T-cell (primary cell): ENCODE measurements at regions not wholly inside any gene's neighbourhood (a gene's known extent, or its start where the extent isn't known, plus 50 kb on each side); places are given as distances from the start of the nearest gene placed in this dataset.

Experiments used
- ATAC-seq, 4 experiments: fragments of 200-7000 bp in 3 of 4; fragments of 150-1000 bp in 1 of 4; cut with Tn5 transposase; replicated peaks in 1 of 4; 1 replicate in 3 of 4; 2 replicates in 1 of 4; pipeline ENCODE4 v1.10.0; 2021; ENCODE audit warnings: moderate library complexity in 3 of 4, mild to moderate bottlenecking in 2 of 4, moderate number of reproducible peaks in 1 of 4
- CTCF ChIA-PET, 2 donors: fragments of 300-600 bp; sonication (Branson Sonifier 250); formaldehyde crosslinking; loops; one replicate each; lab custom pipeline; 2022; ENCODE audit warnings: antibody characterized with exemption in 2 of 2; lab: Charles Lee
- POLR2A ChIA-PET, 2 donors: fragments of 300-600 bp; sonication (Branson Sonifier 250); formaldehyde crosslinking; loops; one replicate each; lab custom pipeline; 2022; ENCODE audit warnings: antibody characterized with exemption in 2 of 2; lab: Charles Lee
- DNase-seq, 35 experiments: peaks; one replicate each; pipeline versions ENCODE4 v3.0.0 to v3.0.0-alpha.2; 2013 to 2023
- H3K27ac ChIP-seq: one replicate; pipeline ENCODE4 v1.5.1; 2013; ENCODE audit warnings: low read length
- H3K27me3 ChIP-seq, 2 experiments: replicated peaks in 1 of 2; 1 replicate in 1 of 2; 2 replicates in 1 of 2; pipeline versions ENCODE4 v1.6.1 to v1.7.0; 2013; ENCODE audit warnings: low read length in 1 of 2, mixed read lengths in 1 of 2; ENCODE audit not compliant: control insufficient read depth in 2 of 2, insufficient read depth in 2 of 2; ENCODE audit errors: extremely low read depth in 1 of 2
- H3K36me3 ChIP-seq, 2 donors: 1 replicate in 1 of 2; 2 replicates in 1 of 2; pipeline versions ENCODE4 v1.6.1 to v1.7.0; 2013; ENCODE audit warnings: low read length in 1 of 2; ENCODE audit not compliant: control insufficient read depth in 2 of 2, insufficient read depth in 1 of 2; ENCODE audit errors: extremely low read depth in 1 of 2
- H3K4me1 ChIP-seq, 2 experiments: 1 replicate in 1 of 2; 2 replicates in 1 of 2; pipeline versions ENCODE4 v1.6.1 to v1.7.0; 2013; ENCODE audit warnings: low read length in 2 of 2, mixed read lengths in 1 of 2; ENCODE audit not compliant: insufficient read depth in 2 of 2, control insufficient read depth in 1 of 2; ENCODE audit errors: extremely low read depth in 1 of 2
- H3K4me3 ChIP-seq, 2 donors: 1 replicate in 1 of 2; 2 replicates in 1 of 2; pipeline versions ENCODE4 v1.5.1 to v1.7.0; 2013; ENCODE audit warnings: mild to moderate bottlenecking in 2 of 2, low read length in 1 of 2, moderate library complexity in 1 of 2; ENCODE audit not compliant: control insufficient read depth in 1 of 2; ENCODE audit errors: extremely low read depth in 1 of 2
- H3K9me3 ChIP-seq: 2 replicates; pipeline ENCODE4 v1.7.0; 2013
- H3K27ac Mint-ChIP-seq, 2 donors: one replicate each; pipeline ENCODE4 v1.8.0; 2020 to 2021; ENCODE audit warnings: mild to moderate bottlenecking in 2 of 2, mixed read lengths in 2 of 2
- H3K27me3 Mint-ChIP-seq, 2 donors: one replicate each; pipeline ENCODE4 v1.8.0; 2021 to 2022; ENCODE audit warnings: mixed read lengths in 2 of 2
- H3K36me3 Mint-ChIP-seq: one replicate; pipeline ENCODE4 v1.8.0; 2021; ENCODE audit warnings: mixed read lengths
- H3K4me1 Mint-ChIP-seq, 3 donors: one replicate each; pipeline ENCODE4 v1.8.0; 2020 to 2022; ENCODE audit warnings: mixed read lengths in 3 of 3, mild to moderate bottlenecking in 1 of 3
- H3K4me3 Mint-ChIP-seq, 3 donors: one replicate each; pipeline ENCODE4 v1.8.0; 2020 to 2022; ENCODE audit warnings: mild to moderate bottlenecking in 3 of 3, mixed read lengths in 3 of 3, moderate library complexity in 3 of 3
- H3K9me3 Mint-ChIP-seq, 3 donors: one replicate each; pipeline ENCODE4 v1.8.0; 2020 to 2022; ENCODE audit warnings: mixed read lengths in 3 of 3
- WGBS: methylation state at CpG from one replicate; pipeline ENCODE4 v1.1.5; 2013; ENCODE audit warnings: missing lambda C conversion rate; ENCODE audit not compliant: insufficient coverage; 5-methylcytosine and 5-hydroxymethylcytosine counted together

DNA sequence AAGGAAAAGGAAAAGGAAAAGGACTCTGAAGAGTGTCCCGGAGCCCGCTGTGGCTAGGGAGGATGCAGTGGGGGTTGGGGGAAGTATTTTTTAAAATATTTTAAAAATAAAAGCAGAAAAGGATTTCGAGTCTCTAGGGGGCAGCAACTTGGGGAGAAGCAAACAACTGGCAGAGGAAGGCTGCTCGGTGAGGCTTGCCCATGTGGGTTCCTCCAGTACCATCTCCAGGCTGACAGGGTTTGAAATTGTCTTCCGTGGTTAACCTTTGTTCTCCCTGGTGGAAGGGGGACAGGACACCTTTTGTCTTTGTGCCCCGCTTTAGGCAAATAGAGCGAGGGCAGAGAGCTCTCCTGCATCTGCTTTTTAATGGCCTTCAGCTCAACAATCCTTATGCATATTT is 60.4 kb upstream of the SNX9 start:
- no peaks in the 10 kb centered on the region for H3K36me3 Mint-ChIP-seq
- peak overlapping the region; percentile 18 to 67 for H3K27ac Mint-ChIP-seq
- H3K4me1 ChIP-seq = peaks cover 36 to 59% of the 10 kb centered on the region in 2 experiments
- H3K36me3 ChIP-seq = no peaks in the 10 kb centered on the region
- DNase-seq = peak in 6 of 35 experiments; percentile 22 to 51 (median 43)
- no peaks in the 10 kb centered on the region for H3K27me3 Mint-ChIP-seq
- H3K4me1 Mint-ChIP-seq = peaks cover 67 to 85% (median 82%) of the 10 kb centered on the region in 3 donors
- no peak overlapping the region for H3K4me3 ChIP-seq
- no peaks in the 10 kb centered on the region for H3K9me3 ChIP-seq
- H3K4me3 Mint-ChIP-seq = peak overlapping the region in 1 of 3 donors; percentile 37
- ATAC-seq = no peak
- no peaks in the 10 kb centered on the region for H3K27me3 ChIP-seq
- ChIA-PET CTCF (interaction anchor here (0.8 to 2.0 kb wide), 5 partner anchors 86 to 264 kb away, joined by 4 to 12 read pairs (median 7); no protein-coding TSS in a partner anchor), POLR2A (interaction anchor here in 1 of 2 donors (0.7 kb wide), 1 partner anchor 127 kb away, joined by 3 read pairs; no protein-coding TSS in a partner anchor)
- no peaks in the 10 kb centered on the region for H3K9me3 Mint-ChIP-seq
- H3K27ac ChIP-seq = no peak overlapping the region
- WGBS = no CpG with 5 or more reads among the region's 7 CpGs

DNA sequence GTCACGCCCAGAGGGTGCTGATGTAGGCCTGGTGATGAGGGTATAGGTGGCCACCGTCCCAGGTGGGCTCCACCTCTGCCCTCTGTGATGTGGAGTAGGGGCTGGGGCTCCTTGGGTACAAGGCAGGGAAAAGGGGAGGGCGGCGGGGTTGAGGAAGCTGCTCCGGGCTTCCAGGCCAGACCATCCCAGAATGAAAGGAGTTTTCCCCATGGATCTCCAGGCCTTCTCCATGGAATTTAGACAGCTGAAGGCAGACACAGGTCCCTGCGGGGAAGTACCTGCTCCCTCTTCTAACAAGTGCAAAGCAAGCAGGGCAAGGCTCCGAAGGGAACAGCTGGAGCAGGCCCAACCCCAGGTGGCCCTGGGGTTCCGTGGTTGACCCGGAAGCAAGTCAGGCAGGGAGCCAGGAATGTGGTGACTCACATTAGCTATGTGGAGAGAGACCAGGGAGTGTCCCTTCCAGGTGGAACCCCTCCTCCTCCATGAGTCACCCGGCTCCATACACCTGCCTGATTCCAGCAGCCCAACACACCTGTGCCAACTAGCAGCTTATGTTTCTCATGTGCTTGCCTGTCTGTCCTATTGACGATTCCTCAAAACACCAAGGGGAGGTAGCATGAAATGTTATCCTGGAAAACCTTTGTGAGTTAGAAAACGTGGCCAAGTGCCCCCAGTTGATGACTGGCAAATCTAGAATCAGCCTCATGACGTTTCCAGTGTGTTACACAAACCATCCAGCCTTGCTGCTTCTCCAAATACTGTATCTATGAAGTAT is 59.7 kb upstream of the SNX9 start:
- Histone ChIP-seq H3K4me1 (peaks cover 41 to 65% of the 10 kb centered on the region in 2 experiments), H3K4me3 (peak overlapping the region in 1 of 2 donors; percentile 8), H3K27me3 (no peaks in the 10 kb centered on the region), H3K36me3 (no peaks in the 10 kb centered on the region), H3K27ac (peak overlapping the region; percentile 74), H3K9me3 (no peaks in the 10 kb centered on the region)
- ChIA-PET POLR2A (interaction anchor here (0.5 to 1.8 kb wide), 10 partner anchors 8 to 443 kb away, joined by 3 to 8 read pairs (median 4); no protein-coding TSS in a partner anchor), CTCF (interaction anchor here (0.5 to 2.0 kb wide), 9 partner anchors 8 to 263 kb away, joined by 3 to 11 read pairs (median 6); no protein-coding TSS in a partner anchor)
- Mint-ChIP-seq H3K27me3 (no peaks in the 10 kb centered on the region), H3K27ac (peak overlapping the region; percentile 85 to 93), H3K9me3 (no peaks in the 10 kb centered on the region), H3K36me3 (no peaks in the 10 kb centered on the region), H3K4me1 (peaks cover 67 to 86% (median 83%) of the 10 kb centered on the region in 3 donors), H3K4me3 (peak overlapping the region in 2 of 3 donors; percentile 49 to 72)
- DNase-seq (peak in 3 of 35 experiments; percentile 21 to 37 (median 35)), ATAC-seq (no peak)
- 82% methylated on average over 3 of the region's 13 CpGs for whole genome bisulfite sequencing

DNA sequence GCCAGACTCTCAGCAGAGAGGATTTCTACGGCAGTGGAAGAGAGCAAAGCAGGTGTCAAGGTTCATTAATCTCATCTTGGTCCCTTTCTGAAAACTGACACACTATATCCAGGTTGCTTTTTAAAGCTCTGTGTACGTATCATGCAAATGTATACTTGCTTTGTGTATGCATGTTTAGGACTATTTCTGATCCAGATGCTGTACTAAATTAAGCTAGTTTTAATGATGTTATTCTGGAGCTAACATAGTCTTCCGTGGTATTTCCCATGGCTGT is 59.2 kb upstream of the SNX9 start:
- ATAC-seq = peak in 1 of 4 experiments; percentile 13
- Mint-ChIP-seq H3K27ac (peak overlapping the region; percentile 85 to 93), H3K27me3 (no peaks in the 10 kb centered on the region), H3K4me3 (peak overlapping the region; percentile 49 to 72 (median 64)), H3K4me1 (peaks cover 67 to 85% (median 81%) of the 10 kb centered on the region in 3 donors), H3K9me3 (no peaks in the 10 kb centered on the region), H3K36me3 (no peaks in the 10 kb centered on the region)
- peaks cover 45 to 64% of the 10 kb centered on the region in 2 experiments for H3K4me1 ChIP-seq
- ChIA-PET POLR2A (interaction anchor here (0.5 to 1.8 kb wide), 10 partner anchors 8 to 443 kb away, joined by 3 to 8 read pairs (median 4); no protein-coding TSS in a partner anchor), CTCF (interaction anchor here (0.5 to 1.7 kb wide), 12 partner anchors 8 to 262 kb away, joined by 3 to 11 read pairs (median 4); no protein-coding TSS in a partner anchor)
- H3K9me3 ChIP-seq = no peaks in the 10 kb centered on the region
- peak overlapping the region; percentile 8 to 26 for H3K4me3 ChIP-seq
- DNase-seq = no peak
- peak overlapping the region; percentile 74 for H3K27ac ChIP-seq
- WGBS = no CpG with 5 or more reads among the region's 3 CpGs
- no peaks in the 10 kb centered on the region for H3K36me3 ChIP-seq
- no peaks in the 10 kb centered on the region for H3K27me3 ChIP-seq

DNA sequence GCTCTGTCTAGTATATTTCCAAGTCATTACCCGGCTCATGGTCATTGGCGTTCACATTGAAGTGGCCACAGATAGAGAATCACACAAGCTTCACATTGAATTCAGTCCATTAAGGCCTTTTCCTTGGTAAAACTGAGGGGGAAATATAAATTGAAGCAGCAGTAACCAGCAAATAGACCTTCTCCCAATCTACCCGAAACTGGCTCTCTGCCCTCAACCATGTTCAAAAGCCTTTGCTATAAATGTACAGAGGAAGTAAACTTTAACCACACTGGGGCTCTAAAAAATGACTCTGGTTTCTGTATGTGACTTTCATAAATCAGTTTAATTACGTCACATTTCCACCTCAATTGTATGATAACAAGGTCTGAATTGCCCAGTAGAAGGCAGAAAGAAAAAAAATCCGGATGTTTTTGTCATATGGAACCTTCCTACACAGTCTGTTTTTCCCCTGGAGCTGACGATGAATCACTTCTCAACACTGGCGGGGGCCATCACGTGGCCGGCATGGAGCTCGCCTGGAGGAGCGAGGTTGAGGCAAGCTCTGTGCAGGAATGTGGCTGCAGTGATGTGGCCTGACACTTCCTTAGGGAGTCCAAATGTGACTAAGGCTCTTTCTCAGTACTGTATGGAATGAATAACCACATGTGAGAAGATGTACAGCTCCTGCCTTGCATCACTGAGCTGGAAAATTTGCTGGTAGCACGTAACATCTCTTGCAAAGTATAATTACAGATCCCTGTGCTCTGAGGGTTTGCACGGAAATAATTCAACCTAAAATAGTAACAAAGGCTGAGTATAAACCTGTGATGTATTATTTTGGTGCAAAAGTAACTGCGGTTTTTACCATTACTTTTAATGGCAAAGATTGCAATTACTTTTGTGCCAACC is 58.6 kb upstream of the SNX9 start:
- H3K27ac Mint-ChIP-seq = peak overlapping the region; percentile 85 to 93
- H3K27me3 ChIP-seq = no peaks in the 10 kb centered on the region
- H3K9me3 Mint-ChIP-seq = no peaks in the 10 kb centered on the region
- peaks cover 50 to 69% of the 10 kb centered on the region in 2 experiments for H3K4me1 ChIP-seq
- POLR2A ChIA-PET = interaction anchor here (0.5 to 1.8 kb wide), 13 partner anchors 9 to 396 kb away, joined by 3 to 8 read pairs (median 5); no protein-coding TSS in a partner anchor
- no peaks in the 10 kb centered on the region for H3K36me3 ChIP-seq
- 0% methylated on average over 5 of the region's 14 CpGs for WGBS
- peaks cover 69 to 86% (median 82%) of the 10 kb centered on the region in 3 donors for H3K4me1 Mint-ChIP-seq
- ATAC-seq = peak; percentile 77 to 79 (median 78)
- peak overlapping the region; percentile 74 for H3K27ac ChIP-seq
- no peaks in the 10 kb centered on the region for H3K9me3 ChIP-seq
- H3K36me3 Mint-ChIP-seq = no peaks in the 10 kb centered on the region
- CTCF ChIA-PET = interaction anchor here (0.5 to 1.7 kb wide), 12 partner anchors 9 to 262 kb away, joined by 3 to 11 read pairs (median 4); no protein-coding TSS in a partner anchor
- peaks cover 0 to 2% of the 10 kb centered on the region in 2 donors for H3K27me3 Mint-ChIP-seq
- peak; percentile 57 to 90 (median 77) for DNase-seq
- peak overlapping the region; percentile 25 to 26 for H3K4me3 ChIP-seq
- peak overlapping the region; percentile 49 to 72 (median 64) for H3K4me3 Mint-ChIP-seq

DNA sequence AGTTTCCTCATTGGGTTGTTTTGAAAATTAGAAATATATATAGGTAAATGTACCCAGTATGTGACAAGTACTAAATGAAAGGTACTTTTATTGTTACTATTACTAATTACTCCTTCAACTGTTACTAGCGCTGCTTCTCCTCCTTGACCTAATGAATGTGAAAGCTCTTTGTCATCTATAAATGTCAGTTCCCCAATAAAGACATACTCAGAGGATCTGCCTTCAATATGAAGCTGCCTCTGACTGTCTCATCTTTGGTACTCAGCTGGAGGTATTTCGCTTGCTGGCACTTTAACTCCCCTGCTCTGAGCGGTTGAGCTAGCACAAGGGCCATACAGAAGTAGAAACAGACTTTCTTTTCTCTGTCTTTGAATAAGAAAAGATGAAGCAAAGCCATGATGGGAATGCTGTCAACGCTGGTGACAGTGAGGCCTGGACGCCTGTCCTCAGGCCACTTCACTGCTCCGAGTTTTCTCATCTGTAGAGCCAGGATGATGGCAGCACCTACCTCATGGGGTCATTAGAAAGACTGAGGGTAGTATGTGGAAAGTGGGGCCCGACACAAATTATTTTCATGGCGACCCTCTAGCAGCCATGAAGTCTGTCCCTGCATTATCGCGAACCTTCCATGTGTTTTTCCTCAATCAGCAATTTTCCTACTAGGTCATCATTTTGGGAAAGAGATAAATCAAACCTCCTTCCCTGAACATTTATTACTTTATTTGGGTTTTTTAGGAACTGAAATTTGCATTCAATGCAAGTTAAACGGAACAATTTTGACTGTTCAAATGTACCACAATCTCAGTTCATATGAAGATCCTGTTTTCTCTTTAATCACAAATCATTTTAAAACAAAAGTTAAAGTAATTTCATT is 55.9 kb upstream of the SNX9 start:
- Histone ChIP-seq H3K9me3 (no peaks in the 10 kb centered on the region), H3K4me3 (no peak overlapping the region), H3K27ac (no peak overlapping the region), H3K4me1 (peaks cover 44 to 53% of the 10 kb centered on the region in 2 experiments), H3K36me3 (no peaks in the 10 kb centered on the region), H3K27me3 (no peaks in the 10 kb centered on the region)
- no peak for ATAC-seq
- no peaks in the 10 kb centered on the region for H3K9me3 Mint-ChIP-seq
- CTCF ChIA-PET = no interaction called here
- peaks cover 53 to 64% (median 64%) of the 10 kb centered on the region in 3 donors for H3K4me1 Mint-ChIP-seq
- H3K27ac Mint-ChIP-seq = peak overlapping the region in 1 of 2 donors; percentile 59
- no peak overlapping the region for H3K4me3 Mint-ChIP-seq
- WGBS = 93% methylated on average over 5 of the region's 11 CpGs
- H3K27me3 Mint-ChIP-seq = peaks cover 0 to 3% of the 10 kb centered on the region in 2 donors
- DNase-seq = no peak
- no peaks in the 10 kb centered on the region for H3K36me3 Mint-ChIP-seq
- POLR2A ChIA-PET = interaction anchor here in 1 of 2 donors (0.7 kb wide), 1 partner anchor 45 kb away, joined by 3 read pairs; no protein-coding TSS in a partner anchor
